LoVo (cell line): ENCODE measurements at regions not wholly inside any gene's neighbourhood (a gene's known extent, or its start where the extent isn't known, plus 50 kb on each side); places are given as distances from the start of the nearest gene placed in this dataset.
"Not testable (repeated sequence)": the region's sequence is repeated elsewhere in the genome, so short reads cannot be mapped to it uniquely, and the experiment has no call there.

Source experiments
- DNase-seq: peaks from one replicate; pipeline ENCODE4 v3.0.0-alpha.2; 2016; ENCODE audit warnings: low spot score

DNA sequence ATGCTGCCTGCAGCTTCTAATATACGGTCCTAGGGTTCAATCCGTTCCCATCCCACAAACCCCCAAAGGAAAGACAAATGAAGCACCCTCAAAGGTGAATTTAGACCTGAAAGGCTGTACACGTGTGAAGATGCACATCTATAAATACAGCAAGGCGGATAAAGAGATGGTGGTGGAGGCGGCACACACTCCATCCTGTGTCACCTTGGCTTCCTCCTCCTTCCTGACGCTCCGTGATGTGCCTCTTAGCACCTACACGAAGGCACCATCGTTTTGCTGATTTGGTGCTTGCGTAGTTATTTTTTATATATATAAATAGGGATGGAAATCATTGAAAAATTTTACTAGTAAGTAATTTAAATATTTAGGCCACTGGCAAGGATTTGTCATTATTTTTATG is 359.4 kb downstream of the NPHP4 start:
- DNase-seq: no peak

DNA sequence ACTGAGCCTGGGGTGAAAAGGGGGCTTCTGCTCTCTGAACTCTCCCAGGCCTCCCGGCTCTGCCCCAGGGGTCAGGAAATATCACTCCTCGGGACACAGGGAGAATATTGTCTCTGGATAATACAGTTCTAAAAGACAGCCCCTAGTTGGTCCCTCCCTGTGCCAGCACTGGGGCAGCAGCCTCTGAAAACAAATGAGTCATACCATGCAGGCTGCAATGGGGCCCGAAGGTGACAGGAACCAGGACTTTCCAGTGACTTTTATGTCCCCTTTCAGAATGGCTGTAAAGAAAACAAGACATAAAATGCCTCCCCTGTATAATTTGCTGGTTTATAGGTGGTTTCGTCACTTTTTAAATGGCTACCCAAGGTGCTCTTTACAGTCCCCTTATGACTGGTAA is 360.0 kb downstream of the NPHP4 start:
- no peak for DNase-seq

DNA sequence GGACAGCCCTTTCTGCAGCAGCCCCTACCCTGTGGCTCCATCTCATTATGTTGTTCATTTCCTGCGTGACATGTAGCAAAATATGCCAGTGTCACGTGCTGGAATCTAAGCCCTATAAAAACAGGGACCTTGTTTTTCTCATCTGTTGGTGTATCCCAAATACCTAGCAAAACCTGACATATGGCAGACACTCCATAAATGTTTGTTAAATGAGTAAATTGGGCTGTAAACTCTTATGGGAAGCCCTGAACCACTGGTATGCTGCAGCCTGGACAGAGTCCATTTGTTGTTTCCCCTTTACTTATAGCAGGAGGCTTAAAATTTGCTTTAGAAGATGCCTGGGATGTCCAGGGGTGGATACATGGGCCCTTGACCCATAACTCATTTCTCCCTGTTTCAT is 363.8 kb downstream of the NPHP4 start:
- no peak for DNase-seq

DNA sequence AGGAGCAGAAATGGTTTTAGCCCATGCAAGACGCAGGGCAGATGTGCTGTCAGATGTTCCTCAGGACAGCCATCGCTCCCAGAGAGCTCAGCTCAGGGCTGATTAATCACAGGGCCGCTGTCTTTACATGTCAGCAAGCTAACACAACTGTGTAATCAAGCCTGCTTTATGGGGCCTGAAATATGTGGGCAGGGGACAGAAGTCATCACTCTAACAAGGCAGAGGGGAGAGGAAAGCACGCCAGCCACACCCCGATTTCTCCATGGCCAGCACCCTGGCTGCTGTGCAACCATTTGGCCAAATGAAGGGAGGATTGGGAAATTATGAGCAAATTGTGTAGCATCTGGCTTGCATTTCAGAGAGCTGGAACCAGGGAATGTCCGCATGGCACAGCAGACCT is 368.8 kb downstream of the NPHP4 start:
- no peak for DNase-seq

DNA sequence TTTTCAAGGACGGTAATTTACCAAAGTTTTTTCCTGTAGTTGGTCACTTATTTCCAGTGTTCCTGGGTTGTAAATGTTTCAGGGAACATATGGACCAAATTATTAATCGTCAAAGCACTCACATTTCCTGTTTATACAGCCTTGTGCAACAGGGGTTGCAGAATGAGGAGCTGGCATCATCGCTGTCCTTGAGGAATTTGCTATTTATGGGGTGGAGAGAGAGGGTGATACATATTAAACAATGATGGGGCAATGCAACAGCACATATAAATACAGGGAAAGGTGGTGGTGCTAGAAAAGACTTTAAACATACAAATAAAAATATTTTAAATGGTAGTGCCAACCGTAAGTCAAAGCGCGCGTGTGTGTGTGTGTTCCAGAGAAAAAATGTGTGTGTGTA is 369.8 kb downstream of the NPHP4 start:
- no peak for DNase-seq

DNA sequence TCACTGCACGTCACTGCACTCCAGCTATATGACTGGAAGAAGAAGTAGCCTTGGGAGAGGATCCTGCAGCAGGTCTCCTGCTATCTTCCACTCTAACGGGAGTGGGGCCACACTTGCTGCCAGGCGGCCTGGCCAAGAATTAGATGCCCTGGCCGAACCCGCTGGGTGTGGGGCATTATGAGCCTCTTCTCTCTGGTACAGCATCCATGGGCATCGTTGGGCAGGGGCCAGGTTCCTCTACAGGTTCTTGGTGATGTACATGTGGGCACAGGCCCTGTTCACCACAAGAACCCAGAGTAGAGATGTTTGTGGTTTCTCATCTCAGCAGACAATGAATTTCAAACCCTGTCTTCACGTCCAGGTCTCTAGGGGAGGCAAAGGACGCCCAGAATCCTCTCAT is 370.5 kb downstream of the NPHP4 start:
- DNase-seq: no peak

DNA sequence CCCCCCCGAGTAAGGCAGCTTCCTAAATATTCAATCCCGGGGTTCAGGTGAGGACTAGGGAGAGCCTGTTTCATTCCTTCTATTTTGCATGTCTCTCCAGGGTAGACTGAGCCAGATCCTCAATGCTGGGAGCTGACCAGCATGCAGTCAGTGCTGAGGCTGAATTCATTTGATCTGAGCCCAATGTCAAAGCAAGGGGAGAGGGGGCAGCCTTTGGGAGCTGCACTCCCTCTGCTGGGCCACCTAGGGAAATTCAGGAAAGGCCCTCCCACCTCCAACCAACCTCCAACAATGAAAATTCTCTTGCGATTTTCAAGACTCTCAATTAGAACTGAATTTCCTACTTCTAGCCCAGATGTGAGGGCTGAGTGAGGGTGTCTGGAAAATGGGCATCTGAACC is 371.2 kb downstream of the NPHP4 start:
- peak; percentile 27 for DNase-seq

DNA sequence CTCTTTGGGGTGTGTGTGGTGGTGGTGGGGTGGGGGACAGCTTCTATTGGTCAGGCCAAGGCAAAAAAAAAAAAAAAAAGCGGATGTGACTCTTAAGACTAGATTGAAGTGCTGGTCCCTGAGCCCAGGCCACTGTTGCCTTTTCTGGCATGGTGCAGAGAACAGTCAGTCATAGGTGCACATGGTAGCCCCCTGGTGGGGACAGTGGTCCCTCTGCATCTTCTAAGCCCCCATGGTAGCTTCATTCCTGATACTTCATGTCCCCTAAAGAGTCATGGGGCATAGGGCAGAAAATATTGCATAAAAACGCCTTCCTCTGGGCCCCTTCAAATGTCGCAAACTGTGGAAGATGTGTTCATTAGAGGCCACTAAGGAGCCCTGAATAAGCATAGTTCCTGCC is 371.8 kb downstream of the NPHP4 start:
- no peak for DNase-seq

DNA sequence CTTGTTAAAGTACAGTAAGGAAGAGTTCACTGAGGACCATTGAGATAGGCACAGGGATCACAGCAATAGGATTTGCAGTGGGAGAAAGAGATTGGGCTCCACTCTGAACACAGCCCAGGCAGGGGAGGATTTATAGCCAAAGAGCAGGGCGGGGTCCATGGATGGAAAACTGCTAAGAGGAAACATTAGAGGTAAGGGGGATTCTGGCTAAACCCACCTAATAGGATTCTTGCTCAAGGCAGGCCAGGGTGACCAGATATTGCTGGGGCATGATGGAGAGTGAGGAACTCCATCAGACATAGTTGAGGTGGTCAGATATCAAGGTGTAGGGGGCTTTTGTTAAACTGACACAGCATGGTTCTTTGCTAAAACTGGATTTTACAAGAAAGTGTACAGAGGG is 372.8 kb downstream of the NPHP4 start:
- no peak for DNase-seq

DNA sequence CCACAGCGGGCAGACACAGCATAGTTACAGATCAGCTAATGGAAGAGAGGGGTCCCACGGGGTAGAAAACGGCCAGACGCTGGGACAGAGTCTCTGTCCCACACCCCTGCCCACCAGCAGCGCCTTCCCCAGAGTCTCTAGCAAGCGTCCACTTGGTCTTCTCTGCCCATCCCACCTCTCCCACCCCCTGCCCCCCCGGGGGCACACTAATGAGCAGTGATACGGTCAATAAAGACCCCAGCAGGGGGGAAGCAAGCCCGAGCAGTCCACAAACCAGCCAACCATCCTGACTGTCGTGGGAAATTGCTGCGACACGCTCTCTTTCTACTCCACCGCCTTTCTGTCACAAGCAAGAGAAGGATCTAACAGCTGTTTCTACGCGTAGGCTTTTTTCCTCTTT is 374.7 kb downstream of the NPHP4 start:
- no peak for DNase-seq

DNA sequence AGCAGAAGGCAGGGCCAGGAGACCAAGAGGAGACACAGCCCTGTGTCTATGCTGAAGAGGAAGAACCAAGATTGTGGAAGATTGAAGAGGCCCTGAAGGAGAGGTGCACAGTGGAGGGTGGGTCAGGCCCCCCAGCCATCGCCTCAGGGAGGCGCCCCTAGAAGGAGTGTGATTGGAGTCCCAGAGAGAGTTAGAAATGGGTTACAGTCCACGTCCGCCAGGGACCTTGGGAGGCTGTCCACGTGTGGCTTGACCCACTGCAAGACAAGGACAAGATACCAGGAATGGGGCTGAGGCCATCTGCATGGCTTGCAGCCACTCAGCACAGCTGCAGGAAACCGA is 375.1 kb downstream of the NPHP4 start:
- no peak for DNase-seq

DNA sequence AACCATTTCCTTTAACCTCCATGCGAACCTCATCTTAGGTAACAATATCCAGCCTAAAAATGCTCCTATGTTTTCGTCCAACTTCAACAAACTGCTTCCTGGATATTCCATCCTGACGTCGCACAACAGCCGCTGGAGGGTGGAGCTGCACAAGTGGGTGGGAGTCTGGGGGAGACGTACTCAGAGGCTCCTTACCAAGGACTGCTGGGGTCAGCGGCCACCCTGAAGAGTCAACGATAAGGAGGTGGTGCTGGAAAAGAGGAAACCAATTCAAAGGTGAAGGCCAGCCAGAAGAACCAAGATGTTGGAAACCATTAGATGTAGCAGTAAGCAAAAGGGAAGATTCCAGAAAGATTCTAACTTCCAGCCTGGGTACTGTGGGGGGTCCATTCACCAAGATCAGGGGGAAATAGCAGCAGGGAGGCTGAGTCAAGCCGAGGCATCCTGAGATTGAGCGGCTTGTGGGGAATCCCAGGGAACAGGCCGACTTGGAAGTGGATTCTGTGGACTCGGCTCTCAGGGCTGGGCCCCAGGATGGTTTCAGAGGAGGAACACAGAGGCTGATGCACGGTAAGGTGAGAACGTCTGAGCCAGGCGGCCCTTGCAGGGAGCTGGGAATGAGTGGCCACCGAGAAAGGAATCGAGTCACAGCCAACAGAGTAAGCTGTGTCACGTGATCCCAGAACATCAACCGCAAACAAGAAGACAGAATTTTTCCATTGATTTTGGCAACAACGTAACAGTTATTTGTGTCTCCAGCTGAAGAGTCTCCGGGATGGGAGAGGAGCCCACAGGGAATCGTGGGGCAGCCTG is 375.7 kb downstream of the NPHP4 start:
- DNase-seq: no peak

DNA sequence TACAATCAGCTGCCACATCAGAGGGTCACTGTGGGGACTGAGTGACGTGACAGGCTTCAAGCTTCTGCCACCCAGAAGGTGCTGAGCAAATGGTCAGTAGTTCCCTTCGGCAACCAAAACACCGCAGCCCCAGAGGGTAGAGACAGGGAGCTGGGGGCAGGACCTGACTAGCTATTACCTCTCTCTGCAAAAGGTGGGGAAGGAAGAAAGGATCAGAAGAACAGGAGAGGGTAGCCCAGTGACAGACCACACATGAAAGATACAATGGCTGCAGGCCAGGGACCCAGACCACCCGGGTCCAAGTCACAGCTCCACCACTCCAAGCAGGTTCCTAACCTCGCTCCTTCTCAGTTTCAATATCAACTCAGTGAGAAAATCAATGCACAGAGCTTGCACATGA is 377.1 kb downstream of the NPHP4 start:
- DNase-seq: no peak

DNA sequence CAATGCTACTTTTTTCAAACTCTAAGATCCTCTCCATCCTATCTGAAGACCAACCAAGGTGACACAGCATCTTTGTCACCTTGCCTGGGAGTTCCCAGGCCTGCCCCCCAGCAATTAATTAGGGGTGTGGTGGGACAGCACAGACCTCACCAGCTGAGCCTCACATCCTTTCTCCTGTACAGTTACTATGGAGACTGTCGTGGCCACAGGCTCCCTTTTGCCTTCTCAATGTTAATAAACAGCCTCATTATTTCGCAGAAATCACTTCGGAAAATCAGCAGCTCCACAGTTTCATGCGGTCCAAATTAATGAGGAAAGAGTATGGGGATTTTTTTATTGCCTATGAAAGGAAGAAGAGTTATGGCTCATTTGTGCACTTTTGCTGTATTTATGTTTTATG is 378.3 kb downstream of the NPHP4 start:
- DNase-seq: no peak

DNA sequence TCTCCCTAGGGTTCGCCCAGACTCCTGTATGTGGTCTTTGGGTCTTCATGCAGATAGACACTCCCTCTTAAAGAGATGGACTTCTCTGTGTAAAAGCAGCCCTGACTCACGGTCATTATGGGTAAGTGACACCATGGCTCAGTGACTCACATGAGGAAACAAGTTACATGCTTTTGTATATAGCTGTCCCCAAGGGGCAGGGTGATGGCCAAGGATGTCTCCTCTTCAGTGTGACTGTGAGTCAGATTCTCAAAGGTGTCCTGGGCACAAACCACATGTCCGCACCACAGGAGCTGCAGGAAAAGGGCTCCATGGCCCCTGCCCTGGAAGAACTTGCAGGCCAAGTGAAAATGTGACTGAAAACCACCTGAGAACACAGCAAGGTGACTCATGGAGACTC is 380.4 kb downstream of the NPHP4 start:
- peak; percentile 62 for DNase-seq

DNA sequence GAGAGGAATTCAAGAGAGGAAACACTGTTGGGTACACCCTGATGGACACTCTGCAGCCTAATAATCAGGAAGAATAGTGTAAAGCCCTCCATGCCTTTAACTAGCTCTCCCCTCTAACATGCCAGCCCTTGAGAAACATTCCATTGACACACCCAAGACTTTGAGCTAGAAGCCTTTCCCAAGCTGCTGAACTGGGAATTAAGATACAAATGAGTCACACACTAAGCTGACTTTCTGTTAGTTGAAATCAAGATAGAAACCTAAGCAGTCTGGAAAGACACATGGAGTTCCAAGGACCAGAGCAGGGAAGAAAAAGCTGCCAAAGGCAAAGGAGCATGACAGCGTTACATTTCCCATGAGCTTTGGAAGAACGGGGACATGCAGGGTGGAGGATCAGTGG is 380.8 kb downstream of the NPHP4 start:
- DNase-seq: peak; percentile 31

DNA sequence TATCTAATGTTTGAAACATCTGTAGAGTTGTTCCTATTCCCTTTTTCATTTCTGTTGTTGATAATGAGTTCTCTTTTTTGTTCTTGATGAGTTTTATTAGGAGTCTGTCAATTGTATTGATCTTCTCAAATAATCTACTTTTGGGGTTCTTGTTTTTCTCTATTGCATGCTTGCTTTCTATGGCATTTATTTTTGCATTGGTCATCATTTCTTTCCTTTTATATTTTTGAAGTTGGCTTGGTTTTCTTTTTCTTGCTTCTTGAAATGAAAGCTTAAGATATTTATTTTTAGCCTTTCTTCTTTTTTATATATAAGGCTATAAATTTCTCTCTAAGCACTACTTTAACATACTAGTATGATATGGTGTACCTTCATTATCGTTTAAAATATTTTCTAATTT is 381.8 kb downstream of the NPHP4 start:
- DNase-seq: no peak

DNA sequence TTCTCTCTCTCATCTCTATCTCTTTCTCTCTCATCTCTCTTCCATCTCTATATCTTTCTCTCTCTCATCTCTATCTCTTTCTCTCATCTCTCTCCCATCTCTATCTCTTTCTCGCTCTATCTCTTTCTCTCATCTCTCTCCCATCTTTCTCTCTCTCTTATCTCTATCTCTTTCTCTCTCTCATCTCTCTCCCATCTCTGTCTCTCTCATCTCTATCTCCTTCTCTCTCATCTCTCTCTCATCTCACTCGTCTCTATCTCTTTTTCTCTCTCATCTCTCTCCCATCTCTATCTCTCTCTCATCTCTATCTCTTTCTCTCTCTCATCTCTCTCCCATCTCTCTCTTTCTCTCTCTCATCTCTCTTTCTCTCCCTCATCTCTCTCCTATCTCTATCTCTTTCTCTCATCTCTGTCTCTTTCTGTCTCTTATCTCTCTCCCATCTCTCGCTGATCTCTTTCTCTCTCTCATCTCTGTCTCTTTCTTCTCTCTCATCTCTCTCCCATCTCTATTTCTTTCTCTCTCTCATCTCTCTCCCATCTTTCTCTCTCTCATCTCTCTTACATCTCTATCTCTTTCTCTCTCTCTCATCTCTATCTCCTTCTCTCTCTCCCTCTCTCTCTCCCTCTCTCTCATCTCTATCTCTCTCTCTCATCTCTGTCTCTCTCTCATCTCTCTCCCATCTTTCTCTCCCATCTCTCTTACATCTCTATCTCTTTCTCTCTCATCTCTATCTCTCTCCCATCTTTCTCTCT is 388.7 kb downstream of the NPHP4 start:
- DNase-seq: no peak

DNA sequence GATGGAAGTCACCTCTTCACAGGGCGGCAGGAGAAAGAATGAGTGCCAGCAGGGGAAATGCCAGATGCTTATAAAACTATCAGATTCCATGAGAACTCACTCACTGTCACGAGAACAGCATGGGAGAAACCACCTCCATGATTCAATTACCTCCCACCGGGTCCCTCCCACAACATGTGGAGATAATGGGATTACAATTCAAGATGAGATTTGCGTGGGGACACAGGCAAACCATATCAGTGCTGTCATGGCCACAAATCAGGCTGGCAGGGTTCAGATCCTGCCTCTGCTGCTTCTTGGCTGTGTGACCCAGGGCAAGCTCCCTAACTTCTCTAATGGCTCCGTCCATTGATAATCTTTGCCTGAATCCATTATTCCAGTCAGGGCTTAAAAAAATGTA is 389.5 kb downstream of the NPHP4 start:
- not testable (repeated sequence) for DNase-seq

DNA sequence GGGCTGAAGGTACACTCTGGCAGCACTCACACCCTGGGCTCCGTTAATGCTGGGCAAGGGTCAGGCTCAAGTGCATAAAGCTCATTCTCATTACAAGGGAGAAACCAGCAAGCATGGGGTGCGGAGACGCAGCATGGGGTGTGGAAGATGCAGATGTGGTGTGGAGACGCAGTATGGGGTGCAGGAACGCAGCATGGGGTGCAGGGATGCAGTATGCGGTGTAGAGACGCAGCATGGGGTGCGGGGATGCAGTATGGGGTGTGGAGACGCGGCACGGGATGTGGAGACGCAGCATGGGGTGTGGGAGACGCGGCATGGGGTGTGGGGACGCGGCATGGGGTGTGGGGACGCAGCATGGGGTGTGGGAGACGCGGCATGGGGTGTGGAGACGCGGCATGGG is 390.7 kb downstream of the NPHP4 start:
- DNase-seq: no peak

DNA sequence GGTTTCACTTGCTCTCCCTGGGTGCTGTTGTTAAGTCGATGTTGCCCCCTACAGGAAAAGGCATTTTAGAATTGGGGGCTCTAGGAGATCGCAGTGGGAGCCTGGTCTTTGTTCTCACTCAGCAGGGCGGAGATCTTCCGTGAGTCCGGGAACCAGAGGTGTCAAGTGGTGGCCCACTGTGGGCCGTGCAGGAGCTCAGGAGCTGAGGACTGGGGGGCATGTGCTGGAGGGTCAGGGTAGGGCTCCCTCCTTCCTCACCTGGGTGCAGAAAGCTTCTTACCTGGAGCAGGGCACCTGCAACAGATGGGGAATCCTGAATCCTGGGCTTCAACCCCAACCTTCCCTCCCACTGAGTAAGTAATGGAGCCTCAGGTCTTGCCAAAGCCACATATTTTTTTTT is 392.7 kb downstream of the NPHP4 start:
- DNase-seq: no peak

DNA sequence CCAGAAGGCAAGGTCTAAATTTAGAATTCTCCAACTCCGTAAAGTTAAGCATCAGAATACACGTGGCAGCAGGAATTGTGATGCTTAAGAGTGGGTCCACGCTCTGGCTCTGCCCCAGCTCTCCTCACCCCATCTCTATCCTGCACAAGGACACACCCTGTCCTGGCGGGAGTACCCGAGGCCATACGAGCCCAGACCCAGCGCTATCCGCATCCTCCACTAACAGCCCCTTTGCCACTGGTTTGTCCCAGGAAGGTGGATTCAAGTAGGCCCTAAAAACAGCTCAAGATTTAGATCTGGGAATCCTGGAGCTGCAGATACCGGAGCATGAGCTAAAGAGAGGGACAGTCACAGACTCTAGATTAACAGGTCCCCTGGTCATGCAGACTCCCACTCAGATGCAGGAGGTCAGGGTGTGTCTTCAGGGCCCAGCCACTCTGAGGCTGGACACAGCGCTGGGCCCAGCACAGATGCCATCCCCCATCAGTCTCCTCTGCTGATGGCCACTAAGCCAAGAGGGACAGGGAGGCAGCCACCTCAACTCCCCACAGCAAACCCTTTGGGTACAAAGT is 393.3 kb downstream of the NPHP4 start:
- DNase-seq: no peak

DNA sequence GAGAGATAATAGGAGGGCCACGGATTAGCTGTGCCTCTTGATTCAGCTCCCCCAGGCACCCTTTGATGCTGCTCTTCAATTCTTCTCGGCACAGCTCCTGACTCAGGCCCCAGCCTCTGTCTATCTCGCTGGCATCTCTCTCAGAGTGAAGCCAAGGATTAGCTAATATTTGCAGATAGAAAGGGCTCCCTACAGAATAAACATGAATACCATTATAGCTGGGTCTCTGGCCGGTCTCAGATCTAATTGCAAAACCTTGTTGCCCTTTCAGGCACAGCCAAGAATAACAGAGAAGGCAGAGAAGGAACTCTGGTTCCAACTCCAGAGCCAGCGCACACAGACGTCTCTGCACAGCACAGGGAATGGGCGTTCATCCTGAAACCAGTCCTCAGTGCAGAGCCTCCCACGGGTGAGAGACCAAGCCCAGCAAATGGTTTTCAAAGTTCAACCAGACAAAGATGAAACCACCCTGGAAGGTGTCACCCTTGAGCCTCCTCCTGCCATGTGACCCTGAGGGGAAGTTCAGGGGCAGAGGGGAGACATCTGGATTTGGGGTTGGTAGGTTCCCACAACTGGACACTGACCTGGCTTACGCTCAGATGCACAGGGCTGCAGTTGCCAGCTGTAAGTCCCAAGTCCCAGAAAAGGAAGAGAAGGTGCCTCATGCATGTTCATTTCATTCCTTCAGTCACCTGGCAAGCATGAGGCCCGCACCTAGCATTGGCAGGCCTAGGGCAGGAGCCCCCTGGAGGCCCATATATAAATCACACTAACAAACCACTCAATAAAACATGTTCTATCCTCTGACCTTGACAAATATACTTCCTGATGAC is 394.0 kb downstream of the NPHP4 start:
- DNase-seq: no peak
